HL-60 (cell line): ENCODE measurements at regions not wholly inside any gene's neighbourhood (a gene's known extent, or its start where the extent isn't known, plus 50 kb on each side); places are given as distances from the start of the nearest gene placed in this dataset.

Source experiments
- DNase-seq, 2 experiments: peaks; one replicate each; pipeline ENCODE4 v3.0.0-alpha.2; 2010 to 2020; ENCODE audit warnings: low read depth in 1 of 2, low spot score in 1 of 2
- H3K27ac ChIP-seq: fragments of 250-450 bp; sonication (Bioruptor Pico); replicated peaks from 2 replicates; pipeline ENCODE4 v1.5.1; 2020; ENCODE audit warnings: mild to moderate bottlenecking, moderate library complexity
- H3K27me3 ChIP-seq: fragments of 250-450 bp; sonication (Bioruptor Pico); 2 replicates; pipeline ENCODE4 v1.5.1; 2021; ENCODE audit warnings: mild to moderate bottlenecking, moderate library complexity; ENCODE audit not compliant: insufficient read depth, poor library complexity, severe bottlenecking
- H3K4me3 ChIP-seq: replicated peaks from 2 replicates; pipeline ENCODE4 v1.5.1; 2011; ENCODE audit warnings: mild to moderate bottlenecking, control low read depth, low read length; ENCODE audit not compliant: insufficient read depth
- CTCF ChIP-seq: IDR thresholded peaks from one replicate; pipeline ENCODE4 v1.5.1; 2011; ENCODE audit warnings: low read length, control low read depth, inconsistent platforms; ENCODE audit not compliant: insufficient read depth
- GABPA ChIP-seq: IDR thresholded peaks from 2 replicates; pipeline ENCODE4 v1.6.1; 2012; ENCODE audit warnings: low read depth
- POLR2AphosphoS5 ChIP-seq: IDR thresholded peaks from 2 replicates; pipeline ENCODE4 v1.6.1; 2012; ENCODE audit warnings: low read depth
- REST ChIP-seq: IDR thresholded peaks from 2 replicates; pipeline ENCODE4 v1.6.1; 2012; ENCODE audit warnings: low read depth; ENCODE audit not compliant: insufficient replicate concordance
- SPI1 ChIP-seq: IDR thresholded peaks from 2 replicates; pipeline ENCODE4 v1.6.1; 2012; ENCODE audit warnings: low read depth, mild to moderate bottlenecking, borderline replicate concordance

GRCh38 chr4:12651876-12652275 is 832.3 kb downstream of the RAB28 start:
- no peak for DNase-seq
- no peak for TF ChIP-seq CTCF
- no peak for TF ChIP-seq POLR2AphosphoS5
- TF ChIP-seq GABPA: no peak
- TF ChIP-seq REST: no peak
- no peak for TF ChIP-seq SPI1
- H3K27ac ChIP-seq: no peak overlapping the region
- H3K4me3 ChIP-seq: no peak overlapping the region
- no peaks in the 10 kb centered on the region for H3K27me3 ChIP-seq

- H3K4me3 ChIP-seq: no peak overlapping the region
- H3K27ac ChIP-seq: no peak overlapping the region
- no peaks in the 10 kb centered on the region for H3K27me3 ChIP-seq
- no peak for DNase-seq
- TF ChIP-seq SPI1: no peak
- TF ChIP-seq REST: peak; percentile 82
Measured at GRCh38 chr4:12645732-12646131, 838.4 kb downstream of the RAB28 start.

DNA sequence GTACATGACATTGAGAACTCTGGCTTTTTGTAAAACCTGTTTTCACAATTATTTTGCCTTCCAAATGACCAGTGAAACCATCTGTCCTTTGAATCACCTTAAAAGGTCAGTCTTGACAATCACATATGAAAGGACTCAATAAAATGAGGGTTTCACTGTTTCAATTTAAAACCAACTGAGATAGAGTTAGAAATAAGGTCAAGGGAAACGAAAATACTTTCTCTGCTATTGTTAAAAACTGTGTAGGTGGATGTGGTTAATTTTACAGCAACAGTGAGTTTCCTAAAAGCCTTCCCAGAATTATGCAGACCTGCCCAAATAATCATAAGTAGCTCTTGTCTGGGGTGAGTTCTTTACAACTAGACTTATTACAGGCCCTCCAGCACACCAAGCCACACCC is 839.9 kb downstream of the RAB28 start:
- DNase-seq: no peak
- H3K27me3 ChIP-seq: no peaks in the 10 kb centered on the region
- H3K4me3 ChIP-seq: no peak overlapping the region
- H3K27ac ChIP-seq: no peak overlapping the region
- TF ChIP-seq POLR2AphosphoS5: no peak
- TF ChIP-seq SPI1: no peak
- TF ChIP-seq CTCF: no peak
- no peak for TF ChIP-seq GABPA
- no peak for TF ChIP-seq REST

DNA sequence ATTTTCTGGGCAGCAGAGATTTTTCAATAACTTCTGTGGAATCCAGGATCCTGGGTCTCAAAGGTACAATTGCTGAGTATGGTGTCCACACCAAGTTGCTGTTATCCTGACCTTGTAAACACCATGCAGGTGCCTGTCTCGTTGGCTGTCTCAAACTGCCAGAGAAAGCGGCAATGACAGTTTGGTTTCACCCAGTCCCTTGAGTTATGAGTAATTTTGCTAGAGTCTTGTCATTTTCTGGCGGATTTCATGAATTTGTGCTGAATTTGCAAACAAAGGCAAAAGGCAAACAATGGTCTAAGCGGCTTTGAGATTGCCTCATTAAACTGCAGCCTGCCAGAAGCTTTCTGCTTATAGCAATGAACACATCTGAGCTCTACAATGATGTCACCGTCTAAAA is 847.9 kb downstream of the RAB28 start:
- H3K27me3 ChIP-seq: no peaks in the 10 kb centered on the region
- DNase-seq: no peak
- TF ChIP-seq SPI1 (no peak), CTCF (no peak), GABPA (no peak), REST (no peak), POLR2AphosphoS5 (no peak)
- no peak overlapping the region for H3K4me3 ChIP-seq
- no peak overlapping the region for H3K27ac ChIP-seq
